HG03565 (cell line): ENCODE measurements at regions not wholly inside any gene's neighbourhood (a gene's known extent, or its start where the extent isn't known, plus 50 kb on each side); places are given as distances from the start of the nearest gene placed in this dataset.

ENCODE experiments used
- ATAC-seq: cut with Tn5 transposase; IDR thresholded peaks from one replicate; pipeline ENCODE4 v1.9.1; 2021; ENCODE audit warnings: mild to moderate bottlenecking, moderate library complexity; ENCODE audit not compliant: unreplicated experiment

DNA sequence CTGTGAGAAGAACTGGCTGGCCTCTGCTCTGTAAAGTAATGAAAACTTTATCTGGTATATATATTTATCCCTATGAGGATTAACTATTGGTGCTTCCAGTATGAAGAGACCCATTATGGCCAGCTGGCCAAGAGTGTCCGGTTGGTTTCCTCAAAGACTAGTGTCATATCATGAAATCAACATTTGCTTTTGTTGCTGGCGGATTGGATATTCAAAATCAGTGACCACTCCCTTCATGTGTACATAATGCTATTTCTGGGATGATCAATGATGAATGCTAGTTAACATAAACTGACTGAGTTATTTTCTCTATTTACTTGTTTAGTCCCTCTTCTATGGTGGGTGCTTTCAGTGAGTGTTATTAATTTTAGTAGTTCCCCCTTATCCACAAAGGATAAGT, 60.8 kb upstream of the NUDT12 start:
- no peak for ATAC-seq

DNA sequence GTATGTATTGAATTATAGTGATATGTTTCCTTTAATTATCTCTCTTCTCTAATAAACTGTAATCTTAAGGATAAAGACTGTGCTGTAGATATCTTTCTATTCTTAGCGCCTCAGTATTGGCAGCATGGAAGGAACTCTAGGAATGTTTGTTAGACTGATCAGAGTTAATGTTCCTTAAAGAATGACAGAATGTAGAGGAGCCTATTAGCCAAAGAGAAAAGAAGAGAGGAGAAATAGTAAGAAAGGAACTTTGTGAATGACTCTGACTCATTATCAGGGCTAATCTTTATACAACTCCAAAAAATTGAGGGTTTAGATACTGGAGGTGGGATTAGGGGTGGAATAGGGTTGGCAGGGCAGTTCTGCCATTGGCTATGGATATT, 59.0 kb upstream of the NUDT12 start:
- ATAC-seq, result no peak

DNA sequence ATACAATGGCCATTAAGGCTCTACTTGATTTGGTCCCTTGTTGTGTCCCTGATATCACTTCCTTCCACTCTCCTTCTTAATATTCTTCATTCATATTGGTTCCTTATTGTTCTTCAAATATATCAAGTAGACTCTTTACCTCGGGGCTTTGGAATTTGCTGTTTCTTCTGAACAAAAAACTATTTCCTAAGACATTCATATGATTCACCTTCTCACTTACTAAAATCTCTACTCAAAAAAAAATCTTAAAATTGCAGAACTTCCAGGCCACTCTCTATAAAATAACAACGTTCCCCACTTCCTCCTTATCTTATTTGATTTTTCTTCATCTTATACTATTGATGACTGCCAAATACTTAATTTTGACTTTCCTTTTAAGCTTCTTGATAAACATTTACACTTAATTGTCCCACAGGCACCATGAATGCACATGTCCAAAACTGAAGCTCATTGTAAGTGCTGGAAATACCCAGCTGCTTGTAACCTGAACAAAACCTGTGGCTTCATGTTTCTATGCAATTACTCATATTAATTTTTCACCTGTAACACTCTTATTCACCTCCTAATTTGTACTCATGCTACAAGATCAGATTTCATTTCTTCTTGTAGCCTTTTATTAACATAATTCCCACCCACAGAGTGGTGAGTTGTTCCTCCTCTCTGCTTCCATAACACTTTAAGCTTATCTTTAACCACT, 58.4 kb upstream of the NUDT12 start:
- ATAC-seq, result no peak

DNA sequence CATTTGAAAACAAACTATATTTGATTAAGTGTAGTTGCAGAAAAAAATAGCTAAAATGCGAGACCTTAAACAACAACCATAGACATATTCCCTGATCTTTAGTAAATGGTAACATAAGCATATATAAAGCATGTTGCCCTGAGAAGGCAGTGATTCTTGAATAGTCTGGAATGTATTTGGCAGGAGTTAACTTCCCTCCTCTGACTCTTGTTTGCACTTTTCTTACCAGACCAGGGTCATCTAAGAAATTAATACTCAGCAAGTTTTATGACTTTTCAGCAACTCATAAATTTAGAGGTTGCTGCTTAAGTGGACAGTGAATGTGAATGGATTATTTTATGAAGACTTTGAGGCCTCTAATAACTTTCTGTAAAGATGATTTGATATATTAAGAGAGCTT, 55.3 kb upstream of the NUDT12 start:
- ATAC-seq, result no peak

DNA sequence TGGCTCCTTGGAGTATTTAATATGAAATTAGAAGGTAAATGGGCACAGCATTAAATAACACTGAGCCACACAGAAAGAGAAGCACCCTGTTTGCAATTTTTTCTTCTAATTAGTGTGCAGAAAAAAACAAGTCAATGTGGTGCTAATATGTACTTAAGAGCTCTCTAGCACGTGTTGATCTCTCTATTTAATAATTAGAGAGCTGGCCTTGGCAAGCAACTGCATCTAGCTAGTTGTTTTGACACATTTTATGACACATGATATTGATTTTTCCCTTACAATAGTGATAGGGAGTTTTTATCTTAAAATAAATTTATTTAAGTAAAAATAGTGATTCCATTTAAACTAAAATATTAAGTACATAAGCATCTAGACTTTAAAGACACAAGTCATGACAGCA, 54.5 kb upstream of the NUDT12 start:
- ATAC-seq, result no peak

DNA sequence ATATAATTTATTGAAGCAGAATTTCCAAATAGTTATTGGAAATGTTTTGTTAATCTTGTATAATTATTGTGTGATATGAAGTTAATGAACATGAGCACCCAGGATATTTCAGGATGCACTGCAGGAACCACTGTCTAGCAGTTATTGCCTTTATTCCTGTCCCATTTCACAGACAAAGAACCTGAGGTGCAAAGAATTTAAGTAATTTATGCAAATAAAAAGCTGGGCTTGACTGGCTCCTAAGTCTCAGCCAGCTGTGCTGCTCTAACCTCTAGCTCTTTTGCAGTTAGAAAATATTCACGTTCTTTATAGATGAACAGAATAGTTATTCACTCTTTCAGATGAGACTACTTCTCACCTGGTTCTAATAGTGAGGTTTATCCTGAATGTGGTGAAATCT, 50.0 kb upstream of the NUDT12 start:
- no peak for ATAC-seq
